ENCODE measurements at regions not wholly inside any gene's neighbourhood (a gene's known extent, or its start where the extent isn't known, plus 50 kb on each side); places are given as distances from the start of the nearest gene placed in this dataset.
A peak's percentile ranks its signal among the peaks of the same experiment; 100 is the strongest.

DNA sequence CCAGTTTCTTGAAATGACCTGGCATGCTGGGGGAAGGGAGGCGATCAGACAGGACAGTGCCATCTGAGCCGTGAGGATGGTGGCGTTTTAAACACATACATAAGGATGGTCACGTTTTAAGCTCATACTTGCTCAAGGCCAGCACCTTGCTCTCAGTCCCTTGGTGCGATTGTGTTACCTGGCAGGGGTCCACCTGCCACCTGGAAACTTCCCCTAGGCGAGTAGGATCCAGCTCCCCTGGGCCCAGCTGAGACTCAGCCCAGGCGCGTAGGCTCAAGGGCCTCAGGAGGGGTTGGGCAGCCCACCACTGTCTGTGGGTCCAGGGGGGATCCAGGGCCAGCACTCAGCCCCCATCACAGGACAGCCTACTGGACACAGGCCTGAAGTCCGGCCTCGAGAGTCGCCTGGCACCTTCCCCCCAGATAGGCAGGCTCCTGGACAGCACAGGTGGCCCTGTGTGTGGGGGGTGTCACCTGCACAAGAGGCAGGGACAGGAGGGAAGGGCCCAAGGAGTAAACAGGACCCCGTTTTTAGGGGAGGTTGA, 185.8 kb downstream of the BRD1 start:
- no peak for DNase-seq (ENCODE audit: low read depth, low spot score)

DNA sequence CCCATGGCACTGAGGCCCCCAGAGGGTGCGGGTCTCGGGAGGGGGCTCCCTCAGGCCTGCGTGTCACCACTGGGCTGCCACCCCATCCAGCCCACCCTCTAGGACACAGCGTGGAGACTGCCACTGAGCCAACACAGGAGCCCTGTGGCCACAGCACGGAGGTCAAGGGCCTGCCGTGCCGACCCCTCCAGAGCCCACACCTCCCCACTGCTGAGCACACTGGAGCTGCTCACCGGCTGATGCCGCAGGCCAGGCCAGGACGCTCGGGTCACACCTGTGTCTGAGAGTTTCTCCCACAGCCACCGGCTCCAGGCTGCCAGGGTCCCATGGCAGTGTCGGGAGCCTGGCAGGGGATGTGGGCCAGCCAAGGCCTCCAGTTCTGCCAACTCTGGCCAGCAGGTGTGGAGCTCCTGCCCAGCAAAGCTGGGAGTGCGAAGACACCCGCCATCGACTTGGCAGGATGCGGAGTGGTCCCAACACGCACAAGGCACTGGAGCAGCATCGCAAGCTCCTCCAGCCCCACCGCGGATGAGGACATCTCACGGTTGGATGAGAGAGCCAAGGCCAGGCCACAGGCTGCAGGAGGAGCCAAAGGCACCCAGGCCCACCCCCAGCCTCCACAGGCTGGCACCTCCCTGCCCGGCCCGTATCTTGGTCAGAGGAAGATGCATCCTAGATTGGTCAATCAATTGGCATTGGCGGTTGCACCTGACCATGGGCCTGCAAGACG, 187.1 kb downstream of the BRD1 start:
- no peak for DNase-seq (ENCODE audit: low read depth, low spot score)

GRCh38 chr22:49639956-49640355, 187.7 kb downstream of the BRD1 start:
- no peak for DNase-seq (ENCODE audit: low read depth, low spot score)

GRCh38 chr22:49638788-49639187, 188.9 kb downstream of the BRD1 start:
- DNase-seq (ENCODE audit: low read depth, low spot score), result no peak

DNA sequence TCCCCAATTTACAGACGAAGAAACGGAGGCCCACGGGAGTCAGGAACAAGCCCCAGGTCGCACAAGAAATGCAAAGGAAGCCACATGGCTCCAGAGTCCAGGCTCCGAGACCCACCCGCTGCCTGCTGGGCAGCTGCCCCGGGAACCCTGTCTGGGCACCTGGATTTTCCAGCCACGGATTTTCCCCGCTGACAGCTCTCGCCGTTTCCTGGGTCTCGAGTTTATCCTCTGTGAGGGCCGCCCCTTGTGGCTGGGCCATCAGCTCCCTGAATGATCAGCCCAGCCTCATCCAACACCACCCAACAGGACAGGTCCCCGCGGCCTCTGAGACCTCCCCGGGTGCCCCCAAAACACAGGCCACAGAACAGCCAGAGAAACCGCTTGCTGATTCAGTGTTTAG, 189.7 kb downstream of the BRD1 start:
- DNase-seq (ENCODE audit: low read depth, low spot score), result no peak

- DNase-seq (ENCODE audit: low read depth, low spot score), result no peak
Observed at GRCh38 chr22:49637255-49637760, 190.4 kb downstream of the BRD1 start.

- no peak for DNase-seq (ENCODE audit: low read depth, low spot score)
Observed at GRCh38 chr22:49636649-49637048, 191.0 kb downstream of the BRD1 start.

GRCh38 chr22:49636214-49636613, 191.5 kb downstream of the BRD1 start:
- DNase-seq (ENCODE audit: low read depth, low spot score), result no peak

DNA sequence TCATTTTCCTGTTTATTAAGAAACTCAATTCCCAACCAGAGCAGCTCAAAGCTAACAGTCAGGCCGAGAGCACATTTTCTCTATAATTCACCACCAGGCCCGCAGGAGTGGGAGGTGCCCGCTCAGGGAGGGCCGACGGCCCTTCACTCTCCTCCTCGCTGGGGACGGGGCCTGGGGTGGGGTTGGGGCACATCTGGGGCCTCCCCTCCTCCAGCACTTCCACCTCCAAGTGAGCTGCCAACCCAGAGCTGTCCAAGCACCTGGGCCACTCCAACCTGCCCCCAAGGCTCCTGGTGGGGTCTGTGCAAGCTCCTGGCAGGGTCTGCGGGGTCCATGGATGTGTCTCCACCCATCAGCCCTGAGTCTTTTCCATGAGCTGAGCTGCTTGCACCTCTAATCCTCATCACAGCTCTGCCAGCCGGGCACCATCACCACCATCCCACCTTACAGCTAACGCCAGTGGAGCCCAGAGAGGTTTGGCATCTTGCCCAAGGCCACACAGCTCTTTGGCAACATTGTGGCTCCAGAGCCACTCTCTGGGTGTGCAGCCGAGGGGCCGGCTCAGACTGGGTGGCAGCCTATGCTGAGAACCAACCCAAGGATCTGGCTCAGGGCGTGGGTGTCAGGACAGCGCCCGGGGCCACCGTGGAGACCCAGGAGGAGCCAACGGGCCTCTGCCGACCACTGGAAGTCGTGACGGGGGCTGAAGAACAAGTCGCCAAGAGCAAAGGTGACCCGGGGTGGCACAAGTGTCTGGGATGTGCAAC, 193.5 kb downstream of the BRD1 start:
- no peak for DNase-seq (ENCODE audit: low read depth, low spot score)

DNA sequence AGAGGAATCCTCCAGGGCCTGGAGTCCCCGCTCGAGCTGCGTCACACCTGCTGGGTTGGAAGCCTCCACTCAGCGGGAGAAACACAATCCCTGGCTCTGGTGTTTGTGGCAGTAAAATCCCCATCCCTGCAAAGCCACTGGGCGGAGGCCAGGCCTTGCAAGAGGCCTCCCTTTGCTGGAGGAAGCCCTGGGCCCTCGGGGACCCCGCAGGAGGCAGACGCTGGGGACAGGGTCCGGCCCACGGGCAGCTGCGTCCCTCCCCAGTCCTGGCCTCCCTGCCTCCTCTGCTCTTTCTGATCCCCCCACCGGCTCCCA, 194.7 kb downstream of the BRD1 start:
- DNase-seq (ENCODE audit: low read depth, low spot score), result no peak

- DNase-seq (ENCODE audit: low read depth, low spot score), result peak; percentile 10
Observed at GRCh38 chr22:49632199-49633009, 195.3 kb downstream of the BRD1 start.

GRCh38 chr22:49630448-49630946, 197.2 kb downstream of the BRD1 start:
- no peak for DNase-seq (ENCODE audit: low read depth, low spot score)

- DNase-seq (ENCODE audit: low read depth, low spot score), result no peak
Observed at GRCh38 chr22:49629586-49630447, 197.9 kb downstream of the BRD1 start.

DNA sequence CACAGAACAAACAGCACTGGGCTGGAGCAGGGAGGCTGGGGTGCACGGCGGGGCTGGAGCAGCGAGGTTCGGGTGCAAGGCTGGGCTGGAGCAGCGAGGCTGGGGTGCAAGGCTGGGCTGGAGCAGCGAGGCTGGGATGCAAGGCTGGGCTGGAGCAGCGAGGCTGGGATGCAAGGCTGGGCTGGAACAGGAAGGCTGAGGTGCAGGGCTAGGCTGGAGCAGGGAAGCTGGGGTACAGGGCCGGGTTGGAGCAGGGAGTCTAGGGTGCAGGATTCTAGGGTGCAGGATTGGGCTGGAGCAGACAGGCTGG, 198.5 kb downstream of the BRD1 start:
- DNase-seq (ENCODE audit: low read depth, low spot score), result no peak

- no peak for DNase-seq (ENCODE audit: low read depth, low spot score)
Observed at GRCh38 chr22:49628391-49629260, 199.0 kb downstream of the BRD1 start.

DNA sequence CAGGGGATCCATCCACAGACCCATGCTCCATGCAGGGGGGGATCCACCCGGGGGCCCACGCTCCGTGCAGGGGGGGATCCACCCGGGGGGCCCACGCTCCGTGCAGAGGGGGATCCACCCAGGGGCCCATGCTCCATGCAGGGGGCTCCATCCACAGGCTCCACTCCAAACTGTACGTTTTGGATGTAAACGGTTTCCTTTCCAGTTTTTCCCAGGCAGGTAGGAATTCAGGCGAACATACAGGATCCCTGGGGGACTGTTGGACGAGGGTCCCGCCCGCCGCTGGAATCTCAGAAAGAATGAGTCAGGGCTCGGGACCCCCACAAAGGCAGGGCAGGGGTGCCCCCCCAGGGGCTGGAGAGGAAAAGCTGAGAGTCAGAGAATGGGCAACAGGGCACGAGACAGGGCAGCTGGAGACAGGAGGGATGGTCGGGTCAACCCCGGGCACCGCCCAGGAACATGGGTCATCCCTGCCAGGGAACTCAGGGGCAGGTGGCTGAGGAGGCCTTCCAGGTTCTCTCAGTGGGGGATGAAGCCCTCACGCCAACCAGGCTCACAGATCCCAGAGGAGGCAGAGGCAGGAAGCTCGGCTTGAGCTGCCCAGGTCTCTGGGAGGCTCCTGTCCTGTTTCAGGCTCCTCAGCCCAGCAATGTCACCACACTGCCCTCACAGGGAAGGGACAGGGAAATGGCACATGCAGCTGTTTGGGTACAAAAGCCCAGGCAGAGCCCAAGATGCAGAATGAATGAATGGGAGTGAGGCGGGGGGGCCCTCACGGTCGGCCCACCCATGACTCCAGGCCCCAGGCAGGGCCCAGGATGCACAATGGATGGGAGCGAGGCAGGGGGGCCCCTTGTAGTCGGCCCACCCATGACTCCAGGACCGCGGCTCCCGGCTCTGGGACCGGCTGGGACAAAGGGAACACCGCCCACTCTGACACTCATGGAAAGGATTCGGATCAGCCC, 200.2 kb downstream of the BRD1 start:
- DNase-seq (ENCODE audit: low read depth, low spot score), result no peak

GRCh38 chr22:49626361-49627216, 201.1 kb downstream of the BRD1 start:
- no peak for DNase-seq (ENCODE audit: low read depth, low spot score)
